Activated T-cell treated with anti-CD3 and anti-CD28 coated beads, Interleukin-2, amount 50 U/mL, for 4 hours (primary cell): ENCODE measurements at regions not wholly inside any gene's neighbourhood (a gene's known extent, or its start where the extent isn't known, plus 50 kb on each side); places are given as distances from the start of the nearest gene placed in this dataset.
"Not testable (repeated sequence)": the region's sequence is repeated elsewhere in the genome, so short reads cannot be mapped to it uniquely, and the experiment has no call there.

Experiments used
- ATAC-seq, 2 donors: fragments of 200-7000 bp; cut with Tn5 transposase; one replicate each; pipeline ENCODE4 v1.10.0; 2021
- DNase-seq: peaks from one replicate; pipeline ENCODE4 v3.0.0-alpha.2; 2020
- H3K27me3 Mint-ChIP-seq: one replicate; pipeline ENCODE4 v1.8.0; 2021; ENCODE audit warnings: low read depth, mixed read lengths
- H3K36me3 Mint-ChIP-seq: one replicate; pipeline ENCODE4 v1.8.0; 2022; ENCODE audit warnings: mixed read lengths; ENCODE audit not compliant: insufficient read depth
- H3K4me1 Mint-ChIP-seq: one replicate; pipeline ENCODE4 v1.8.0; 2021; ENCODE audit warnings: low read depth, mixed read lengths
- H3K4me3 Mint-ChIP-seq: one replicate; pipeline ENCODE4 v1.8.0; 2021; ENCODE audit warnings: mild to moderate bottlenecking, moderate library complexity, mixed read lengths
- H3K9me3 Mint-ChIP-seq: one replicate; pipeline ENCODE4 v1.8.0; 2021; ENCODE audit warnings: mixed read lengths

DNA sequence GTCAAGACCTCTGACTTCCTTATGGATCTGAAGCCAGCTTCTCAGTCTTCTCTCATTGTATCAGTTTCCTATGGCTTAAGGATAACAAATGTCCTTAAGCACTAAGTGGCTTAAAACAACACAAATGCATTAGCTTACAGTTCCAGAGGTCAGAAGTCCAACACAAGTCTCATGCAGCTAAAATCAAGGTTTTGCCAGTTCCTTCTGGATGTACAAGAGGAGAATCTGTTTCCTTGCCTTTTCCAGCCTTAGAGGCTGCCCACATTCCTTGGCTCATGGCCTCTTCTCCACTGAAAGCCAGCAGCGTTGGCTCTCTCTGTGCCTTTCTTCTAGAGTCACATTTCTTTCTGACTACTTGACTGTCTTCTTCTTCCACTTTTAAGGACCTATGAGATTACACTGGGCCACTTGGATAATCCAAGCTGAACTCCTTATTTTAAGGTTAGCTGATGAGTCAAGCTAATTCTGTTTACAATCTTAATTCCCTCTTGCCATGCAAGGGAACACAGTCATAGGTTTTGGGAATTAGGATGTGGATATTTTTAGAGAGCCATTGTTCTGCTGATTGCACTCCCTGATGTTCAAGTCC, 179.0 kb downstream of the BCAS1 start:
- no peak overlapping the region for H3K4me3 Mint-ChIP-seq
- DNase-seq, result no peak
- H3K36me3 Mint-ChIP-seq, result no peaks in the 10 kb centered on the region
- no peaks in the 10 kb centered on the region for H3K27me3 Mint-ChIP-seq
- H3K4me1 Mint-ChIP-seq, result peaks cover 46% of the 10 kb centered on the region
- no peak for ATAC-seq
- H3K9me3 Mint-ChIP-seq, result no peaks in the 10 kb centered on the region

DNA sequence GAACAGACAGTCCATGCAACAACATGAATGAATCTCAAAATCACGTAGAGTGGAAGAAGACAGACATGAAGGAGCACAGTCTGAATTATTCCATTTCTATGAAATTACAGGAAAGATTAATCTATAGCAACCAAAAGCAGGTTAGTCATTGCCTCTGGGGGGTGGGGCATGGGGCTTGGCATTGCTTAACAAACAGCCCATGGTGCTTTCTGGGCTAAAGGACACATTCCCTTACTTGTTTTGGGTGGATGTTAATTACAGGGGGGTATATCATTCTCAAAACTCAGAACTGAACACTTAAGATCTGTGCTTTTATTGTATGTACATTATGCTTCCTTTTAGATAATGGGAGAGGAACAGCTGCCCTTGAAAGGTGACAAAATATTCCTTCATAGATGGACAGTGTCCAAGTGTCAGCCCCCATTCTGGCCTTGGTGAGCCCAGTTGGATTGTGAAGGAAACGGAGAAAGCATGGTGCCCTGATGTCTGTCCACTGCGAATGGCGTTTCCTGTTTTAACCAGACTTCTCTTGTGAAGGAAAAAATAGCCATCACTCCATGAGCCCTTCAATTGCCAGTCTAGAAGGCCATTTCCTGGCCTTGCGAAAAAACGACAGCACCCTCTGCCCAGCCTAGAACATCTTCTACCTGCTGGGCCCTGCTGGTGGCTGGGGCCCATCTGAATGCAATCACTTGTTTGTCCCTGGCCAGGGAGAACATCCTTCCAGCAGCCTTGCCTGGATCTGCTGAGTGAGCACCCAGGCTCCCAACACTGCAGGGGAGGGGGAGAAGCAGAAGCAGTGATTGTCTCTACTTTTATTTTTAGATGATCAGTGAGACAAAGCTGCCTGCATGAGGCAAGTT, 179.7 kb downstream of the BCAS1 start:
- ATAC-seq (no peak), DNase-seq (no peak)
- Mint-ChIP-seq H3K9me3 (no peaks in the 10 kb centered on the region), H3K4me3 (no peak overlapping the region), H3K27me3 (no peaks in the 10 kb centered on the region), H3K4me1 (peaks cover 51% of the 10 kb centered on the region), H3K36me3 (no peaks in the 10 kb centered on the region)

- no peaks in the 10 kb centered on the region for H3K9me3 Mint-ChIP-seq
- DNase-seq, result no peak
- no peaks in the 10 kb centered on the region for H3K27me3 Mint-ChIP-seq
- no peaks in the 10 kb centered on the region for H3K36me3 Mint-ChIP-seq
- H3K4me3 Mint-ChIP-seq, result no peak overlapping the region
- peaks cover 54% of the 10 kb centered on the region for H3K4me1 Mint-ChIP-seq
- no peak for ATAC-seq
Measured at GRCh38 chr20:53889411-53890148, 180.8 kb downstream of the BCAS1 start.

- Mint-ChIP-seq H3K36me3 (no peaks in the 10 kb centered on the region), H3K27me3 (no peaks in the 10 kb centered on the region), H3K4me1 (peaks cover 56% of the 10 kb centered on the region), H3K4me3 (no peak overlapping the region), H3K9me3 (no peaks in the 10 kb centered on the region)
- no peak for ATAC-seq
- no peak for DNase-seq
Measured at GRCh38 chr20:53888951-53889350, 181.4 kb downstream of the BCAS1 start.

GRCh38 chr20:53888510-53888909, 181.9 kb downstream of the BCAS1 start:
- ATAC-seq (no peak), DNase-seq (peak; percentile 15)
- Mint-ChIP-seq H3K27me3 (no peaks in the 10 kb centered on the region), H3K4me3 (no peak overlapping the region), H3K36me3 (no peaks in the 10 kb centered on the region), H3K9me3 (no peaks in the 10 kb centered on the region), H3K4me1 (peaks cover 55% of the 10 kb centered on the region)

DNA sequence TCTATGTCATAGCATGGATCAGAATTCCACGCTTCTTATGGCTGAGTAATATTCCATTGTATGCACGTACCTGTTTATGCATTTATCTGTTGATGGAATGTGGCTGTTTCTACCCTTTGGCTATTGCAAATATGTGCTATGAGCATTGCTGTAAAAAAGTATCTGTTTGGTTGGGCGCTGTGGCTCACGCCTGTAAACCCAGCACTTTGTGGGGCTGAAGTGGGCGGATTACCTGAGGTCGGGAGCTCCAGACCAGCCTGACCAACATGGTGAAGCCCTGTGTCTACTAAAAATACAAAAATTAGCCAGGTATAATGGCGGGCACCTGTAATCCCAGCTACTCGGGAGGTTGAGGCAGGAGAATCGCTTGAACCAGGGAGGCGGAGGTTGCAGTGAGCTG, 182.4 kb downstream of the BCAS1 start:
- no peak for ATAC-seq
- no peaks in the 10 kb centered on the region for H3K9me3 Mint-ChIP-seq
- H3K36me3 Mint-ChIP-seq, result no peaks in the 10 kb centered on the region
- DNase-seq, result no peak
- H3K4me3 Mint-ChIP-seq, result no peak overlapping the region
- peaks cover 55% of the 10 kb centered on the region for H3K4me1 Mint-ChIP-seq
- no peaks in the 10 kb centered on the region for H3K27me3 Mint-ChIP-seq

DNA sequence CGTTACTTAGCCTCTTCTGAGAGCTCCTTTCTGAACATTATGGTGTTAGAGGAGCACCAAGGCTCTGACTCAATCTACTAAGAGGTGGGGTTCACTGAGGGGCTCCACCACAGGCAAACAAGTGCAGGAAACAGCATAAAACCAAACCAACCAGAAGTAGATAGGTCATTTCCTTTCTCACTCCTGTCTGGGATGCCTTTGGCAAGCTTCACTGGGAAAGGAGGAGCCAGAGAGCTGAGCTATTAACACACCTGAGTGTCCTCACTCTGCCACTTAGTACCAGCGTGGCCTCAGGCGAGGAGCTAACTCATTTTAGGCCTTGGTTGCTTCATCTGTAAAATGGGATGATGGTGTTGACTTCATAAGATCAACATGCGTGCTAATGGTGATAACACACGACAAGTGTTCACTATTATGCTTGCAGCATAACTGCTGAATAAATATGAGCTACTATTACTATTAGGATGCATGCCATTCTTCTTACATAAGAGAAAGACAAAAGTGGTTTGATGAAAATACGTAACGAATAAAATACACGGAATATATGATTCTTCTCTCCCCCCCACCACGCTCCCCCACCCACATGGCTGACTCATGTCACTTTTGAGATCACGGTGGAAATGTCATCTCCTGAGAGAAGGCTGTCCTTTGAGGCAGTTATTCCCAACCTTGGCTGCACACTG, 185.4 kb downstream of the BCAS1 start:
- Mint-ChIP-seq H3K4me1 (peaks cover 45% of the 10 kb centered on the region), H3K4me3 (peak overlapping the region; percentile 41), H3K9me3 (peaks cover 3% of the 10 kb centered on the region), H3K27me3 (no peaks in the 10 kb centered on the region), H3K36me3 (no peaks in the 10 kb centered on the region)
- ATAC-seq (peak; percentile 73 to 86), DNase-seq (peak; percentile 63)

DNA sequence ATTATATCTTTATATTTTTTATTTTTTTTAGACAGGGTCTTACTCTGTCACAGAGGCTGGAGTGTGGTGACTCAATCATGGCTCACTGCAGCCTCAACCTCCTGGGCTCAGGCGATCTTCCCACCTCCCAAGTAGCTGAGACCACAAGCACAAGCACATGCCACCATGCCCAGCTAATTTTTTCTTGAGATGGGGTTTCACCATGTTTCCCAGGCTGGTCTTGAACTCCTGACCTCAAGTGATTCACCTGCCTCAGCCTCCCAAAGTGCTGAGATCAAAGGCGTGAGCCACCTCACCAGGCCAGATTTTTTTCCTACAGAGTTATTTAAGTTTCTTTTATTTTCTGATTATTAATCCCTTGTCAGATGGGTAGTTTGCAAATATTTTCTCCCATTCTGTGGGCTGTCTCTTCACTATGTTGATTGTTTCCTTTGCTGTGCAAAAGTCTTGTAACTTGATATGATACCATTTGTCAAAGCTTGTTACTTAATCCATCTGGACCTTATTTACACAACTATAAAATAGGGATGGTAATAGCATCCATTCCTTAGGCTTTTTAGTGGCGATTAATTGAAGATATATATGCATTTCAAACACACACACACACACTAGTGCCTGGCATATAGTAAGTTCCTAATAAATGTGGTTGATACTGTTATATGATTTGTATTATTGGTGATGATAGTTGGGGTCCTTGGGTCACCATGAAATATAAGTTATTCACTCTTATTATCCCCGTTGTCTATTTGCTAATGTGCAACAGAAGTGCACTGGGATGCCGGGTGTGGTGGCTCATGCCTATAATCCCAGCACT, 187.1 kb downstream of the BCAS1 start:
- Mint-ChIP-seq H3K4me3 (no peak overlapping the region), H3K27me3 (no peaks in the 10 kb centered on the region), H3K36me3 (no peaks in the 10 kb centered on the region), H3K9me3 (peaks cover 3% of the 10 kb centered on the region), H3K4me1 (peaks cover 48% of the 10 kb centered on the region)
- ATAC-seq (peak; percentile 44 to 58), DNase-seq (peak; percentile 23)

GRCh38 chr20:53882438-53882986, 187.9 kb downstream of the BCAS1 start:
- ATAC-seq, H3K9me3 Mint-ChIP-seq, DNase-seq, H3K4me3 Mint-ChIP-seq, H3K36me3 Mint-ChIP-seq, H3K27me3 Mint-ChIP-seq: not testable (repeated sequence)
- peaks cover 44% of the 10 kb centered on the region for H3K4me1 Mint-ChIP-seq

- Mint-ChIP-seq H3K36me3 (no peaks in the 10 kb centered on the region), H3K4me3 (no peak overlapping the region), H3K4me1 (peaks cover 42% of the 10 kb centered on the region), H3K9me3 (peaks cover 3% of the 10 kb centered on the region), H3K27me3 (no peaks in the 10 kb centered on the region)
- ATAC-seq (no peak), DNase-seq (no peak)
Measured at GRCh38 chr20:53881362-53881761, 189.0 kb downstream of the BCAS1 start.

DNA sequence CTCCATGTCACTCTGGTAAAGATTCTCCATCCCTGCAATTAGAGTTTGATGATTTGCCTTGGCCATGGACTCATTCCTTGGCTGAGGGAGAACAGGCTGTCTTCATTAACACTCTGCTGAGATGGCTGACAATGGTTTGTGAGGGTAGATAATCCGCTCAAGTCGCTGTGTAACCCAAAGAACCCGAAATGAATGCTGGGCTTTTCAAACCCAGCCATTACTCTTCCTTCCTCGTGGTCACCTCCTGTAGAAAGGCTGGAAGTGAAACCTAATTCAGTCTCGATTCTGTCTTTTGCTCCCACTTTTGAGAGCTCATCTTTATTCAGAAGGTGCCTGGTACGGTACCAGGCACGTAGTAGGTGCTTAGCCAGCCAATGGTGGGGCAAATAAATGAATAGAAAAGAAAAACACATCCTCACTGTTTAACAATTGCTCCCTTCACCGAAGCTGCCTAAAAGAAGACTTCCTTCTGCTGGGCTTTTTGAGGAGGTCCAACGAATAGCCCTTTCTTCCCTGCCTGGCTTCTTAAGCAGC, 190.2 kb downstream of the BCAS1 start:
- Mint-ChIP-seq H3K4me1 (peaks cover 33% of the 10 kb centered on the region), H3K36me3 (no peaks in the 10 kb centered on the region), H3K27me3 (no peaks in the 10 kb centered on the region), H3K9me3 (peaks cover 3% of the 10 kb centered on the region), H3K4me3 (no peak overlapping the region)
- no peak for DNase-seq
- ATAC-seq, result no peak

- DNase-seq (no peak), ATAC-seq (no peak)
- H3K4me1 Mint-ChIP-seq, result peaks cover 23% of the 10 kb centered on the region
- H3K27me3 Mint-ChIP-seq, result no peaks in the 10 kb centered on the region
- peaks cover 3% of the 10 kb centered on the region for H3K9me3 Mint-ChIP-seq
- H3K36me3 Mint-ChIP-seq, result no peaks in the 10 kb centered on the region
- no peak overlapping the region for H3K4me3 Mint-ChIP-seq
Measured at GRCh38 chr20:53879048-53879684, 191.2 kb downstream of the BCAS1 start.
